K562 (cell line): ENCODE measurements at regions not wholly inside any gene's neighbourhood (a gene's known extent, or its start where the extent isn't known, plus 50 kb on each side); places are given as distances from the start of the nearest gene placed in this dataset.
A peak's percentile ranks its signal among the peaks of the same experiment; 100 is the strongest.

Experiments used
- ATAC-seq: fragments of 200-7000 bp; cut with Tn5 transposase; 3 replicates; pipeline ENCODE4 v1.9.1; 2020; ENCODE audit warnings: moderate library complexity
- BruUV-seq: library from RNA; stranded (reverse); fragments of 400-500 nt; replicated peaks from 2 replicates; lab custom pipeline; 2021; lab: Mats Ljungman, UMichigan
- CTCF ChIA-PET: fragments of 300-600 bp; formaldehyde crosslinking; extraction: SDS; loops from one replicate; lab custom pipeline; 2021; ENCODE audit warnings: low intra/inter-chr PET ratio; lab: Yijun Ruan, JAX
- POLR2A ChIA-PET: fragments of 300-600, 350-650 bp; sonication (Branson Sonifier 250); formaldehyde crosslinking; extraction: SDS; loops from one replicate; lab custom pipeline; 2021; ENCODE audit warnings: antibody characterized with exemption, inconsistent platforms; lab: Yijun Ruan, JAX
- DNase-seq, 4 experiments: peaks; one replicate each; pipeline versions ENCODE4 v3.0.0 to v3.0.0-alpha.2; 2011 to 2018; ENCODE audit warnings: low spot score in 3 of 4, mixed read lengths in 3 of 4; ENCODE audit errors: extremely low read depth in 1 of 4
- FAIRE-seq: peaks from 2 replicates; lab custom pipeline; 2011; peaks lifted over from hg19 to GRCh38; lab: Jason Lieb, UNC
- H2AFZ ChIP-seq: 2 replicates; pipeline ENCODE4 v1.6.0; 2011; ENCODE audit warnings: low read depth, low read length, control low read depth, inconsistent platforms
- H3K27ac ChIP-seq: fragments of 200-600 bp; 3 replicates; pipeline ENCODE4 v1.8.0; 2011; ENCODE audit warnings: low read depth, mild to moderate bottlenecking, control low read depth, inconsistent platforms, low read length, moderate library complexity, mixed read lengths; ENCODE audit errors: extremely low read depth
- H3K27me3 ChIP-seq, 2 experiments: fragments of 300-600 bp in 1 of 2; 2 replicates in 1 of 2; 3 replicates in 1 of 2; pipeline versions ENCODE4 v1.6.0 to v1.8.0; 2011; ENCODE audit warnings: inconsistent platforms in 2 of 2, low read length in 2 of 2, mild to moderate bottlenecking in 1 of 2, mixed read lengths in 1 of 2, moderate library complexity in 1 of 2; ENCODE audit not compliant: control insufficient read depth in 2 of 2, insufficient read depth in 2 of 2
- H3K36me3 ChIP-seq: fragments of 300-600 bp; 3 replicates; pipeline ENCODE4 v1.8.0; 2011; ENCODE audit warnings: mild to moderate bottlenecking, low read length, inconsistent platforms; ENCODE audit not compliant: control insufficient read depth, insufficient read depth
- H3K4me1 ChIP-seq, 2 experiments: fragments of 200-600 bp in 1 of 2; replicated peaks in 1 of 2; 2 replicates in 1 of 2; 3 replicates in 1 of 2; pipeline versions ENCODE4 v1.5.1 to v1.8.0; 2011; ENCODE audit warnings: inconsistent platforms in 2 of 2, low read length in 2 of 2, mild to moderate bottlenecking in 1 of 2, mixed read lengths in 1 of 2, moderate library complexity in 1 of 2; ENCODE audit not compliant: control insufficient read depth in 2 of 2, insufficient read depth in 2 of 2
- H3K4me2 ChIP-seq: 2 replicates; pipeline ENCODE4 v1.6.1; 2011; ENCODE audit warnings: low read length, control low read depth, inconsistent platforms, mixed read lengths; ENCODE audit not compliant: insufficient read depth
- H3K4me3 ChIP-seq: fragments of 200-600 bp; sonication (generic), shearing (Covaris generic); 2 replicates; pipeline ENCODE4 v1.5.1; 2016; ENCODE audit warnings: control low read depth, inconsistent platforms
- H3K79me2 ChIP-seq: fragments of 200-600 bp; 3 replicates; pipeline ENCODE4 v1.8.0; 2011; ENCODE audit warnings: low read length, inconsistent platforms; ENCODE audit not compliant: control insufficient read depth, insufficient read depth
- H3K9ac ChIP-seq, 2 experiments: 2 replicates each; pipeline versions ENCODE4 v1.6.0 to v1.6.1; 2011; ENCODE audit warnings: low read depth in 2 of 2, low read length in 2 of 2, control low read depth in 1 of 2, inconsistent platforms in 1 of 2, mild to moderate bottlenecking in 1 of 2, mixed read lengths in 1 of 2; ENCODE audit not compliant: insufficient read depth in 1 of 2
- H3K9me1 ChIP-seq: one replicate; pipeline ENCODE4 v1.6.0; 2011; ENCODE audit warnings: inconsistent platforms, mild to moderate bottlenecking, low read length, moderate library complexity; ENCODE audit not compliant: control insufficient read depth, insufficient read depth
- H3K9me3 ChIP-seq: replicated peaks from 2 replicates; pipeline ENCODE4 v1.5.1; 2011; ENCODE audit warnings: low read depth, low read length, inconsistent platforms; ENCODE audit not compliant: control insufficient read depth, insufficient read depth
- H4K20me1 ChIP-seq: replicated peaks from 2 replicates; pipeline ENCODE4 v1.6.1; 2011; ENCODE audit warnings: low read length, inconsistent platforms, mixed read lengths; ENCODE audit not compliant: control insufficient read depth, insufficient read depth
- ATF7 ChIP-seq: fragments of 450-650 bp; IDR thresholded peaks from 2 replicates; pipeline ENCODE4 v1.7.1; 2014; ENCODE audit warnings: mild to moderate bottlenecking, moderate library complexity
- BMI1 ChIP-seq: fragments of 150-350 bp; IDR thresholded peaks from 2 replicates; pipeline ENCODE4 v1.6.1; 2014; ENCODE audit warnings: low read length
- CTBP1 ChIP-seq: fragments of 450-650 bp; IDR thresholded peaks from 2 replicates; pipeline ENCODE4 v1.6.1; 2016; ENCODE audit warnings: borderline replicate concordance
- EHMT2 ChIP-seq: fragments of 450-650 bp; IDR thresholded peaks from 2 replicates; pipeline ENCODE4 v1.6.1; 2018; ENCODE audit warnings: antibody characterized with exemption
- ELF1 ChIP-seq: fragments of 200-800 bp; sonication (Bioruptor generic); IDR thresholded peaks from 2 replicates; pipeline ENCODE4 v1.6.1; 2016; ENCODE audit warnings: missing genetic modification characterization, missing compliant biosample characterization
- ELK3 ChIP-seq: fragments of 450-650 bp; formaldehyde crosslinking; IDR thresholded peaks from 2 replicates; pipeline ENCODE4 v1.4.0; 2020; ENCODE audit warnings: mild to moderate bottlenecking
- FOS ChIP-seq: IDR thresholded peaks from 3 replicates; pipeline ENCODE4 v1.6.1; 2011; ENCODE audit not compliant: insufficient read length; ENCODE audit errors: extremely low read depth
- L3MBTL2 ChIP-seq: fragments of 450-650 bp; IDR thresholded peaks from 2 replicates; pipeline ENCODE4 v1.6.1; 2016; ENCODE audit warnings: mild to moderate bottlenecking, moderate library complexity
- LEF1 ChIP-seq: fragments of 450-650 bp; IDR thresholded peaks from 2 replicates; pipeline ENCODE4 v1.6.1; 2016; ENCODE audit warnings: mild to moderate bottlenecking
- MBD2 ChIP-seq: sonication (generic); IDR thresholded peaks from 2 replicates; pipeline ENCODE4 v1.6.1; 2016; ENCODE audit warnings: low read depth, borderline replicate concordance
- MEIS2 ChIP-seq: fragments of 450-650 bp; IDR thresholded peaks from 2 replicates; pipeline ENCODE4 v1.6.1; 2014; ENCODE audit warnings: mild to moderate bottlenecking; ENCODE audit not compliant: partially characterized antibody
- NCOA1 ChIP-seq: fragments of 450-650 bp; IDR thresholded peaks from 2 replicates; pipeline ENCODE4 v1.6.1; 2016; ENCODE audit warnings: low read depth
- NRF1 ChIP-seq, 2 experiments: fragments of 450-650 bp; IDR thresholded peaks in 1 of 2; conservative IDR thresholded peaks in 1 of 2; 2 replicates each; pipeline ENCODE4 v1.6.1; 2014; ENCODE audit warnings: mild to moderate bottlenecking in 2 of 2
- PYGO2 ChIP-seq: fragments of 450-650 bp; IDR thresholded peaks from 2 replicates; pipeline ENCODE4 v1.6.1; 2016; ENCODE audit warnings: mild to moderate bottlenecking, missing genetic modification characterization, moderate library complexity, missing compliant biosample characterization
- RFX7 ChIP-seq: fragments of 250-450 bp; sonication (Bioruptor Pico); IDR thresholded peaks from 2 replicates; pipeline ENCODE4 v1.5.1; 2021; ENCODE audit warnings: mild to moderate bottlenecking
- TAF9B ChIP-seq: fragments of 450-650 bp; IDR thresholded peaks from 2 replicates; pipeline ENCODE4 v1.6.1; 2018; ENCODE audit warnings: mild to moderate bottlenecking; ENCODE audit not compliant: partially characterized antibody
- TBP ChIP-seq: optimal IDR thresholded peaks from 2 replicates; pipeline ENCODE3; 2011; ENCODE audit warnings: low read depth, low read length, improper control_type of control experiment
- ZKSCAN1 ChIP-seq: fragments of 150-350 bp; IDR thresholded peaks from 2 replicates; pipeline ENCODE4 v1.6.1; 2016; ENCODE audit warnings: low read depth, low read length
- ZNF518B ChIP-seq: fragments of 250-450 bp; sonication (Bioruptor Pico); IDR thresholded peaks from 2 replicates; pipeline ENCODE4 v1.5.0; 2021; ENCODE audit warnings: mild to moderate bottlenecking, moderate library complexity
- ZNF584 ChIP-seq: fragments of 200-800 bp; sonication (Bioruptor generic); IDR thresholded peaks from 2 replicates; pipeline ENCODE4 v1.6.1; 2016; ENCODE audit warnings: low read depth, mild to moderate bottlenecking, missing genetic modification characterization, missing compliant biosample characterization
- WGBS: fragments of 100-300 bp; shearing (Covaris generic); methylation state at CpG from one replicate; pipeline ENCODE4 v1.1.6; 2016; ENCODE audit warnings: low coverage, mixed read lengths; ENCODE audit not compliant: insufficient coverage; ENCODE audit errors: missing lambda C conversion rate; 5-methylcytosine and 5-hydroxymethylcytosine counted together
- in situ Hi-C: fragments of 300-500 bp; cut with MboI; formaldehyde crosslinking; loops from 4 replicates; pipeline ENCODE4 v1.15.0; 2018; ENCODE audit warnings: inconsistent platforms, mixed read lengths
- intact Hi-C: fragments of 100-400 bp; cut with micrococcal nuclease; formaldehyde crosslinking; loops from 2 replicates; pipeline ENCODE4 v1.14.2; 2022
- TF ChIP-seq, protein P1 (sequence below): fragments of 450-650 bp; IDR thresholded peaks from 2 replicates; pipeline ENCODE4 v1.6.1; 2017; ENCODE audit warnings: mild to moderate bottlenecking, moderate library complexity

GRCh38 chr14:76929927-76930326 lies 98.6 kb downstream of the IRF2BPL start:
- POLR2A ChIA-PET: interaction anchor here (0.6 to 0.7 kb wide), 3 partner anchors 13 to 100 kb away, joined by 3 to 5 read pairs (median 4); no protein-coding TSS in a partner anchor
- CTCF ChIA-PET: no interaction called here
- Histone ChIP-seq H3K9ac (peak overlapping the region in 1 of 2 experiments; percentile 73; a peak in 1 of 4 replicates), H3K27me3 (no peaks in the 10 kb centered on the region), H3K36me3 (no peaks in the 10 kb centered on the region), H3K9me3 (no peaks in the 10 kb centered on the region), H3K9me1 (no peaks in the 10 kb centered on the region), H3K27ac (no peak overlapping the region), H3K4me1 (peaks cover under 1 to 6% of the 10 kb centered on the region in 2 experiments; a peak in 4 of 5 replicates), H4K20me1 (no peaks in the 10 kb centered on the region), H3K4me2 (peak overlapping the region; percentile 58), H2AFZ (peak overlapping the region; percentile 85), H3K4me3 (no peak overlapping the region), H3K79me2 (no peaks in the 10 kb centered on the region)
- BruUV-seq: no TSS peak
- in situ Hi-C loops: no loop called here
- FAIRE-seq (no peak), DNase-seq (peak; percentile 19 to 36 (median 22)), ATAC-seq (peak; percentile 66)
- intact Hi-C loops: no loop called here
- WGBS: 0% methylated on average over 4 of the region's 8 CpGs
- TF ChIP-seq ZKSCAN1 (no peak), TAF9B (no peak), NCOA1 (no peak), CTBP1 (peak; percentile 31; the same call in 1 of the 2 replicates), MBD2 (no peak), L3MBTL2 (0 out of 2 replicates have a peak, but pooled peaks have one; percentile 37), LEF1 (peak; percentile 60; the same call in 1 of the 2 replicates), ZNF584 (CRISPR knock-in tag) (no peak), RFX7 (CRISPR knock-in tag) (no peak), ATF7 (0 out of 2 replicates have a peak, but pooled peaks have one; percentile 22), FOS (no peak), BMI1 (no peak), TBP (no peak), NRF1 (conservative IDR thresholded peaks at IDR 0.05 in 1 of 2, IDR thresholded peaks at IDR 0.05 in 1 of 2) (peak in 1 of 2 experiments; percentile 28; a peak in 2 of 4 replicates), PYGO2 (tag) (no peak), MEIS2 (peak; percentile 48), ELK3 (CRISPR knock-in tag) (no peak), EHMT2 (no peak), ZNF518B (CRISPR knock-in tag) (no peak), ELF1 (tag) (no peak)
- TF ChIP-seq, protein P1, sequence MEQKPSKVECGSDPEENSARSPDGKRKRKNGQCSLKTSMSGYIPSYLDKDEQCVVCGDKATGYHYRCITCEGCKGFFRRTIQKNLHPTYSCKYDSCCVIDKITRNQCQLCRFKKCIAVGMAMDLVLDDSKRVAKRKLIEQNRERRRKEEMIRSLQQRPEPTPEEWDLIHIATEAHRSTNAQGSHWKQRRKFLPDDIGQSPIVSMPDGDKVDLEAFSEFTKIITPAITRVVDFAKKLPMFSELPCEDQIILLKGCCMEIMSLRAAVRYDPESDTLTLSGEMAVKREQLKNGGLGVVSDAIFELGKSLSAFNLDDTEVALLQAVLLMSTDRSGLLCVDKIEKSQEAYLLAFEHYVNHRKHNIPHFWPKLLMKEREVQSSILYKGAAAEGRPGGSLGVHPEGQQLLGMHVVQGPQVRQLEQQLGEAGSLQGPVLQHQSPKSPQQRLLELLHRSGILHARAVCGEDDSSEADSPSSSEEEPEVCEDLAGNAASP: no peak
